ENCODE measurements at regions not wholly inside any gene's neighbourhood (a gene's known extent, or its start where the extent isn't known, plus 50 kb on each side); places are given as distances from the start of the nearest gene placed in this dataset.
A peak's percentile ranks its signal among the peaks of the same experiment; 100 is the strongest.

GRCh38 chrX:14095702-14096101, 66.0 kb upstream of the GEMIN8 start:
- TF ChIP-seq POLR2AphosphoS5 (IDR thresholded peaks at IDR 0.05), result no peak
- peak; percentile 31 to 47 (median 38) for TF ChIP-seq CTCF (IDR thresholded peaks at IDR 0.05)
- no peak for TF ChIP-seq POLR2A (IDR thresholded peaks at IDR 0.05; ENCODE audit: low read depth)
- TF ChIP-seq EP300 (IDR thresholded peaks at IDR 0.05), result no peak

Data from esophagus muscularis mucosa (tissue), 4 donors.